Fibroblast of lung (primary cell): ENCODE measurements at regions not wholly inside any gene's neighbourhood (a gene's known extent, or its start where the extent isn't known, plus 50 kb on each side); places are given as distances from the start of the nearest gene placed in this dataset.

Source experiments
- DNase-seq, 2 donors: peaks; one replicate each; pipeline versions ENCODE4 v3.0.0 to v3.0.0-alpha.2; 2010; ENCODE audit warnings: low read depth in 2 of 2
- H2AFZ ChIP-seq: 2 replicates; pipeline ENCODE4 v1.5.1; 2012; ENCODE audit warnings: low read length, control low read depth, inconsistent platforms
- H3K27ac ChIP-seq: 2 replicates; pipeline ENCODE4 v1.5.1; 2011; ENCODE audit warnings: low read length, control low read depth; ENCODE audit not compliant: insufficient read depth
- H3K27me3 ChIP-seq: 2 replicates; pipeline ENCODE4 v1.5.1; 2011; ENCODE audit warnings: mild to moderate bottlenecking, low read length; ENCODE audit not compliant: control insufficient read depth, insufficient read depth
- H3K36me3 ChIP-seq: 2 replicates; pipeline ENCODE4 v1.5.1; 2011; ENCODE audit warnings: low read length; ENCODE audit not compliant: control insufficient read depth, insufficient read depth
- H3K4me1 ChIP-seq: 2 replicates; pipeline ENCODE4 v1.5.1; 2011; ENCODE audit warnings: low read length; ENCODE audit not compliant: control insufficient read depth, insufficient read depth; ENCODE audit errors: extremely low read depth
- H3K4me2 ChIP-seq: 2 replicates; pipeline ENCODE4 v1.5.1; 2011; ENCODE audit warnings: low read length, control low read depth; ENCODE audit not compliant: insufficient read depth; ENCODE audit errors: extremely low read depth
- H3K4me3 ChIP-seq, 4 experiments: fragments of 200-600 bp in 1 of 4; sonication (generic) in 1 of 4; replicated peaks in 1 of 4; 2 replicates each; pipeline ENCODE4 v1.5.1; 2011 to 2016; ENCODE audit warnings: low read length in 4 of 4, low read depth in 3 of 4, mild to moderate bottlenecking in 3 of 4, control low read depth in 2 of 4, inconsistent platforms in 1 of 4, mixed read lengths in 1 of 4; ENCODE audit not compliant: insufficient read depth in 1 of 4; ENCODE audit errors: control extremely low read depth in 1 of 4
- H3K79me2 ChIP-seq: 2 replicates; pipeline ENCODE4 v1.5.1; 2012; ENCODE audit warnings: mild to moderate bottlenecking, low read length, inconsistent platforms; ENCODE audit not compliant: control insufficient read depth, insufficient read depth
- H3K9ac ChIP-seq: 2 replicates; pipeline ENCODE4 v1.5.1; 2011; ENCODE audit warnings: mild to moderate bottlenecking, low read length, control low read depth; ENCODE audit not compliant: insufficient read depth
- H3K9me3 ChIP-seq: 2 replicates; pipeline ENCODE4 v1.5.1; 2012; ENCODE audit warnings: low read depth, low read length; ENCODE audit not compliant: control insufficient read depth, insufficient read depth
- H4K20me1 ChIP-seq: 2 replicates; pipeline ENCODE4 v1.5.1; 2011; ENCODE audit warnings: low read length; ENCODE audit not compliant: control insufficient read depth, insufficient read depth; ENCODE audit errors: extremely low read depth
- CTCF ChIP-seq, 2 donors: IDR thresholded peaks in 1 of 2; conservative IDR thresholded peaks in 1 of 2; 1 replicate in 1 of 2; 2 replicates in 1 of 2; pipeline ENCODE4 v1.5.1; 2011 to 2012; ENCODE audit warnings: low read length in 2 of 2, control low read depth in 1 of 2, inconsistent platforms in 1 of 2, low read depth in 1 of 2, mild to moderate bottlenecking in 1 of 2
- EZH2 ChIP-seq: IDR thresholded peaks from 2 replicates; pipeline ENCODE4 v1.5.1; 2012; ENCODE audit warnings: low read length, control low read depth, mild to moderate bottlenecking; ENCODE audit errors: missing control alignments

- Histone ChIP-seq H3K79me2 (no peaks in the 10 kb centered on the region), H4K20me1 (no peaks in the 10 kb centered on the region), H3K27me3 (no peaks in the 10 kb centered on the region), H3K9me3 (no peaks in the 10 kb centered on the region), H3K27ac (no peak overlapping the region), H3K9ac (no peak overlapping the region), H2AFZ (no peak overlapping the region), H3K4me3 (no peak overlapping the region), H3K4me2 (no peak overlapping the region), H3K36me3 (no peaks in the 10 kb centered on the region), H3K4me1 (no peaks in the 10 kb centered on the region)
- DNase-seq, result peak in 1 of 2 donors; percentile 13
- TF ChIP-seq CTCF (conservative IDR thresholded peaks at IDR 0.05 in 1 of 2, IDR thresholded peaks at IDR 0.05 in 1 of 2; ENCODE audit: low read depth in 1 of 2, low read length in 2 of 2), result no peak
- no peak for TF ChIP-seq EZH2
Measured at GRCh38 chrX:40349251-40349650, 231.5 kb upstream of the ATP6AP2 start.

- H3K9ac ChIP-seq, result no peak overlapping the region
- no peaks in the 10 kb centered on the region for H3K36me3 ChIP-seq
- no peak for DNase-seq
- H3K4me1 ChIP-seq, result no peaks in the 10 kb centered on the region
- H3K27ac ChIP-seq, result no peak overlapping the region
- no peaks in the 10 kb centered on the region for H4K20me1 ChIP-seq
- H3K9me3 ChIP-seq, result no peaks in the 10 kb centered on the region
- no peak overlapping the region for H3K4me2 ChIP-seq
- TF ChIP-seq EZH2 (no peak), CTCF (conservative IDR thresholded peaks at IDR 0.05 in 1 of 2, IDR thresholded peaks at IDR 0.05 in 1 of 2; ENCODE audit: low read depth in 1 of 2, low read length in 2 of 2) (no peak)
- H3K79me2 ChIP-seq, result no peaks in the 10 kb centered on the region
- H2AFZ ChIP-seq, result no peak overlapping the region
- no peak overlapping the region for H3K4me3 ChIP-seq
- no peaks in the 10 kb centered on the region for H3K27me3 ChIP-seq
Measured at GRCh38 chrX:40346379-40346778, 234.4 kb upstream of the ATP6AP2 start.

GRCh38 chrX:40343319-40343718 is 237.5 kb upstream of the ATP6AP2 start:
- no peak overlapping the region for H3K27ac ChIP-seq
- H4K20me1 ChIP-seq, result no peaks in the 10 kb centered on the region
- no peak overlapping the region for H3K4me2 ChIP-seq
- no peaks in the 10 kb centered on the region for H3K36me3 ChIP-seq
- no peaks in the 10 kb centered on the region for H3K79me2 ChIP-seq
- TF ChIP-seq CTCF (conservative IDR thresholded peaks at IDR 0.05 in 1 of 2, IDR thresholded peaks at IDR 0.05 in 1 of 2; ENCODE audit: low read depth in 1 of 2, low read length in 2 of 2), result no peak
- no peak for TF ChIP-seq EZH2
- no peaks in the 10 kb centered on the region for H3K27me3 ChIP-seq
- H3K9me3 ChIP-seq, result no peaks in the 10 kb centered on the region
- no peaks in the 10 kb centered on the region for H3K4me1 ChIP-seq
- no peak overlapping the region for H2AFZ ChIP-seq
- no peak for DNase-seq
- H3K4me3 ChIP-seq, result no peak overlapping the region
- H3K9ac ChIP-seq, result no peak overlapping the region
